Thymus (tissue), 11 donors: ENCODE measurements at regions not wholly inside any gene's neighbourhood (a gene's known extent, or its start where the extent isn't known, plus 50 kb on each side); places are given as distances from the start of the nearest gene placed in this dataset.

Experiments
- DNase-seq, 9 donors: peaks; one replicate each; pipeline ENCODE4 v3.0.0-alpha.2; 2013; ENCODE audit warnings: low spot score in 9 of 9, low read depth in 6 of 9, missing footprints in 1 of 9
- H3K27ac ChIP-seq, 2 donors: one replicate each; pipeline ENCODE4 v1.5.1; 2013; ENCODE audit warnings: control low read depth in 1 of 2, low read depth in 1 of 2, low read length in 1 of 2, mild to moderate bottlenecking in 1 of 2, moderate library complexity in 1 of 2
- H3K27me3 ChIP-seq, 2 donors: one replicate each; pipeline ENCODE4 v1.5.1; 2013; ENCODE audit warnings: low read length in 1 of 2; ENCODE audit not compliant: control insufficient read depth in 2 of 2, insufficient read depth in 1 of 2
- H3K36me3 ChIP-seq, 2 donors: one replicate each; pipeline ENCODE4 v1.5.1; 2013; ENCODE audit warnings: low read length in 1 of 2, mild to moderate bottlenecking in 1 of 2, moderate library complexity in 1 of 2; ENCODE audit not compliant: control insufficient read depth in 2 of 2, insufficient read depth in 2 of 2
- H3K4me1 ChIP-seq, 2 donors: one replicate each; pipeline ENCODE4 v1.5.1; 2013; ENCODE audit warnings: low read length in 2 of 2; ENCODE audit not compliant: control insufficient read depth in 2 of 2, insufficient read depth in 2 of 2
- H3K4me3 ChIP-seq, 2 donors: one replicate each; pipeline ENCODE4 v1.5.1; 2013; ENCODE audit warnings: low read length in 2 of 2, control low read depth in 1 of 2, mild to moderate bottlenecking in 1 of 2
- H3K9me3 ChIP-seq, 2 donors: one replicate each; pipeline ENCODE4 v1.5.1; 2013; ENCODE audit warnings: low read length in 1 of 2, mild to moderate bottlenecking in 1 of 2; ENCODE audit not compliant: control insufficient read depth in 2 of 2, insufficient read depth in 1 of 2
- WGBS: extraction: QIAGEN DNeasy Blood & Tissue Kit; methylation state at CpG from one replicate; pipeline ENCODE4 v1.1.7; 2013; 5-methylcytosine and 5-hydroxymethylcytosine counted together
- donor health status: healthy.

- Histone ChIP-seq H3K36me3 (no peaks in the 10 kb centered on the region), H3K9me3 (peaks cover 0 to 7% of the 10 kb centered on the region in 2 donors), H3K27ac (no peak overlapping the region), H3K4me1 (no peaks in the 10 kb centered on the region), H3K4me3 (no peak overlapping the region), H3K27me3 (no peaks in the 10 kb centered on the region)
- WGBS: 99% methylated on average over 1 of the region's 1 CpG
- DNase-seq: no peak
Observed at GRCh38 chr7:97351488-97351887, 234.0 kb downstream of the SDHAF3 start.

GRCh38 chr7:97357459-97357858 lies 240.0 kb downstream of the SDHAF3 start:
- H3K4me1 ChIP-seq: no peaks in the 10 kb centered on the region
- no peak overlapping the region for H3K4me3 ChIP-seq
- no peaks in the 10 kb centered on the region for H3K27me3 ChIP-seq
- no peak overlapping the region for H3K27ac ChIP-seq
- H3K9me3 ChIP-seq: no peaks in the 10 kb centered on the region
- no peaks in the 10 kb centered on the region for H3K36me3 ChIP-seq
- DNase-seq: no peak

- 87% methylated on average over 3 of the region's 3 CpGs for WGBS
- no peaks in the 10 kb centered on the region for H3K4me1 ChIP-seq
- no peak overlapping the region for H3K27ac ChIP-seq
Observed at GRCh38 chr7:97372882-97373281, 255.4 kb downstream of the SDHAF3 start.

GRCh38 chr7:97373736-97374135 lies 256.2 kb downstream of the SDHAF3 start:
- H3K36me3 ChIP-seq: no peaks in the 10 kb centered on the region
- H3K9me3 ChIP-seq: no peaks in the 10 kb centered on the region
- H3K27me3 ChIP-seq: no peaks in the 10 kb centered on the region
- no peak overlapping the region for H3K4me3 ChIP-seq
- no peak overlapping the region for H3K27ac ChIP-seq
- no peak for DNase-seq
- no peaks in the 10 kb centered on the region for H3K4me1 ChIP-seq
- 86% methylated on average over 6 of the region's 6 CpGs for WGBS

More at GRCh38 chr7:97372882-97373281, 255.4 kb downstream of the SDHAF3 start:
- H3K9me3 ChIP-seq: no peaks in the 10 kb centered on the region
- DNase-seq: no peak
- H3K4me3 ChIP-seq: no peak overlapping the region
- no peaks in the 10 kb centered on the region for H3K36me3 ChIP-seq
- H3K27me3 ChIP-seq: no peaks in the 10 kb centered on the region

GRCh38 chr7:97377713-97378112 lies 260.2 kb downstream of the SDHAF3 start:
- 96% methylated on average over 3 of the region's 3 CpGs for WGBS
- no peak for DNase-seq

DNA sequence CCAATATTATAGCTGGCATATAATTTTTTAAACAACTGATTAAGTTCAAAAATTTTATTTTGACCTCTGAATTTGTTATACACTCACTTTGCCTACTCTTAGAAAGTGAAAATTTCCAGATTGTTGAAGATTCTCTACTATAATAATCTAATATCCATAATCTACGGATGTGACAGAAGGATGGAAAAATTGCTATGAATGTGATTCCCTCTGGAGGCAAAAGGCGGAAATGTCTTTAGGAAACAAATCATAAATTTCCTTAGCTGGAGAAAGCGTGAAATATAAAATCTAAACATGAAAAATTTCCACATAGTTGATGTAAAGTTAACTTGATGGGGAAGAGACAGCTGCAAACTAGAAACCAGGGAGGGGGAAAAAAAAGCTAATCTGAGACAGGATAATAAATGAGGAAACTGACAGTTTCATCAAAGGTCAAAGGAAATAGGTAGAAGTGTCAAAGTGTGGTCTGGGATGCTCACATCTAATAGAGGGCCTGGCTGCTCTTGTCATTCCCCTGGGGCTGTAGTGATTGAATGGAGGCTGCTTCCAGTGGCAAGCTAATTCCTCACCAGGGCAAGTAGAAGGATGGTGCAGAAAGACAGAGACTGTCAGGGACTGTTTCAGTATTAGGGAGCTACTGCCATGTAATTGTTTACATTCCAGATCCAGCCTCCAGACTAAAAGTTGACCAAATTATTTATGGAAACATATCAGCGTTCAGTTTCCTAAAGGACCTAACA lies 264.5 kb downstream of the SDHAF3 start:
- Histone ChIP-seq H3K4me3 (no peak overlapping the region), H3K36me3 (no peaks in the 10 kb centered on the region), H3K4me1 (no peaks in the 10 kb centered on the region), H3K27me3 (no peaks in the 10 kb centered on the region), H3K27ac (no peak overlapping the region), H3K9me3 (no peaks in the 10 kb centered on the region)
- WGBS: 90% methylated on average over 4 of the region's 4 CpGs
- no peak for DNase-seq

More at GRCh38 chr7:97377713-97378112, 260.2 kb downstream of the SDHAF3 start:
- H3K27ac ChIP-seq: no peak overlapping the region
- H3K9me3 ChIP-seq: no peaks in the 10 kb centered on the region
- H3K27me3 ChIP-seq: no peaks in the 10 kb centered on the region
- H3K4me1 ChIP-seq: no peaks in the 10 kb centered on the region
- no peak overlapping the region for H3K4me3 ChIP-seq
- no peaks in the 10 kb centered on the region for H3K36me3 ChIP-seq

DNA sequence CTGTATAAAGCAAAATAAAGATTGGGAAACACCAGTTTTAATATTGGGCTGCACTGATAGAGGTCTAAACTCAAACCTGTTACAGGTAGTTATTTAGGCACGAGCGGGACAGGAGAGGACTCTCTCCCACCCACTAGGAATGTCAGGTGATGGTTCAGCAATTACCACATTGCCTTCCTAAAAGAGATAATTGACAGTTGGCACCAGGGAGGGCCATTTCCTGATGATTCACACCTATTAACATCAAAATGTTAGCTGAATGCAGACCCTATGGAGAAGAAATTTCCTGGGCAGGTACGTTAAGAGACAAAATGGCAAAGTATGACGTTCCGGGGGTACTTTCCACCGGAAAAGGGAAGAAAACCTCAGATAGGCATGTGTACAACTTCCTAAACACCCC lies 272.6 kb downstream of the SDHAF3 start:
- 87% methylated on average over 6 of the region's 6 CpGs for WGBS
- H3K36me3 ChIP-seq: no peaks in the 10 kb centered on the region
- DNase-seq: no peak
- no peaks in the 10 kb centered on the region for H3K9me3 ChIP-seq
- no peaks in the 10 kb centered on the region for H3K4me1 ChIP-seq
- H3K27me3 ChIP-seq: no peaks in the 10 kb centered on the region
- H3K27ac ChIP-seq: no peak overlapping the region
- no peak overlapping the region for H3K4me3 ChIP-seq

DNA sequence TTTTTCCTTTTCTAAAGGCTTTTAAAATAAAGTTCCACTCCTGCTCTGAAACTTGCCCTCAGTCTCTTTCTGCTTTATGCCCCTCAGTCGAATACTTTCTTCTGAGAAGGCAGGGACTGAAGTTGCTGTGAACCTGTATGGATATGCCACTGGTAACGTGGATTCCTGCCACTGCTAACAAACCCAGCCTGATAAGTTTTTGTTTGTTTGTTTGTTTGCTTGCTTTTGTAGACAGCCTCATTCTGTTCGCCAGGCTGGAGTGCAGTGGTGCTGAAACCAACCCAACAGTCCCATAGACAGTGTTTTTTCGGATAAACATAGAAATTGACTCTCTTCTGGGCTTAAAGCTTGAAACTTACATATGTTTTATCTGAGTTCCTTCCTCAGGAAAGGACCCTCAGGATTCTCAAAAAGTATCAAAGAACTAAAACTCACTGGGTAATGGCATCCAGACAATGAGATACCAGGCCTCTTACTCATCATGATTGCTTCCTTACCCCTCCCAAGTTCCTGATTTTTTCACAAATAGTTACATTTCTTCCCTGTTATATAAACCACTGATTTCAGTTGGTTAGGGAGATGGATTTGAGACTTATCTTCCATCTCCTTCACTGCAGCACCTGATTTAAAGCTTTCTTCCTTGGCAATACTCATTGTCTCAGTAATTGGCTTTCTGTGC lies 273.6 kb downstream of the SDHAF3 start:
- no peaks in the 10 kb centered on the region for H3K36me3 ChIP-seq
- DNase-seq: no peak
- no peaks in the 10 kb centered on the region for H3K27me3 ChIP-seq
- no peak overlapping the region for H3K4me3 ChIP-seq
- no peaks in the 10 kb centered on the region for H3K4me1 ChIP-seq
- WGBS: 88% methylated on average over 4 of the region's 4 CpGs
- H3K9me3 ChIP-seq: no peaks in the 10 kb centered on the region
- no peak overlapping the region for H3K27ac ChIP-seq

GRCh38 chr7:97401398-97401797 lies 283.9 kb downstream of the SDHAF3 start:
- Histone ChIP-seq H3K36me3 (no peaks in the 10 kb centered on the region), H3K27me3 (no peaks in the 10 kb centered on the region), H3K4me3 (no peak overlapping the region), H3K9me3 (no peaks in the 10 kb centered on the region), H3K27ac (no peak overlapping the region), H3K4me1 (no peaks in the 10 kb centered on the region)
- 80% methylated on average over 5 of the region's 5 CpGs for WGBS
- DNase-seq: no peak
